ENCODE measurements at regions not wholly inside any gene's neighbourhood (a gene's known extent, or its start where the extent isn't known, plus 50 kb on each side); places are given as distances from the start of the nearest gene placed in this dataset.
"Not testable (repeated sequence)": the region's sequence is repeated elsewhere in the genome, so short reads cannot be mapped to it uniquely, and the experiment has no call there.

GRCh38 chrX:136975684-136976470 is 57.9 kb downstream of the GPR101 start:
- DNase-seq, result no peak

- DNase-seq, result no peak
Measured at GRCh38 chrX:136967966-136968365, 65.8 kb downstream of the GPR101 start.

DNA sequence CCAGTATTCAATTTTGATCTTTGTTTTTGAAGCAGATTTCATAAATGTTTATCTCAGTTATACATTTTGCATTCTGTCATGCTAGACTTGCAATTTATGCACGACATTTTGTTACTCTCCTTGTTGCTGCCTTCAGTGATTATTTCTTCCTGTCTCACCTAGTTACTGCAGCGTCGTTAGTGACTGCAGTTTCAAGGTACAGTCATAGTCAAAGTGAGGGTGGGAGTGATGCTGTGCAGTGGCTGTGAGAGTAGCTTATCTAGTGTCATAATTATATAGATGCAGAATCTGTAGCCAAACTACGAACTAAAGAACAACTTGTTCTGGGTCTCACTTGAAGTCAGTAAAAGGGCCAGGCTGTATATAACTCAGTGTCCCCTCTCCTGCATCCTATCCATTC is 69.8 kb downstream of the GPR101 start:
- no peak for DNase-seq

- DNase-seq, result no peak
Measured at GRCh38 chrX:136961594-136962135, 72.1 kb downstream of the GPR101 start.

GRCh38 chrX:136954930-136955329 is 74.4 kb upstream of the RBMX start:
- DNase-seq, result peak; percentile 61

GRCh38 chrX:136953867-136954787 is 73.6 kb upstream of the RBMX start:
- peak; percentile 87 for DNase-seq

GRCh38 chrX:136950211-136950610 is 69.7 kb upstream of the RBMX start:
- DNase-seq, result no peak

GRCh38 chrX:136941396-136942337 is 61.1 kb upstream of the RBMX start:
- DNase-seq, result no peak

DNA sequence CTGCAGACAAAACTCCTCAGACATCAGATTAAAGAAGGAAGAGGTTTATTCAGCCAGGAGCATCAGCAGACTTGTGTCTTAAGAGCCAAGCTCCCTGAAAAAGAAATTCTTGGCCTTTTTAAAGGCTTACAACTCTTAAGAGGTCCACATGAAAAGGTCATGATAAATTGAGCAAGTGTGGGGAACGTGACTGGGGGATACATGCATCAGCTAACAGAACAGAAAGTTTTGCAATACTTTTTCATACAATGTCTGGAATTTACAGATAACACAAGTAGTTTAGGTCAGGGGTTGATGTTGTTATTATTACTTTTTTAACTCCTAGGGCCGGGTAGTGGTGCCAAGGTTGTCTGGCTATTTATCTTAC is 55.6 kb upstream of the RBMX start:
- no peak for DNase-seq

GRCh38 chrX:136935533-136936182 is 55.1 kb upstream of the RBMX start:
- DNase-seq, result not testable (repeated sequence)

DNA sequence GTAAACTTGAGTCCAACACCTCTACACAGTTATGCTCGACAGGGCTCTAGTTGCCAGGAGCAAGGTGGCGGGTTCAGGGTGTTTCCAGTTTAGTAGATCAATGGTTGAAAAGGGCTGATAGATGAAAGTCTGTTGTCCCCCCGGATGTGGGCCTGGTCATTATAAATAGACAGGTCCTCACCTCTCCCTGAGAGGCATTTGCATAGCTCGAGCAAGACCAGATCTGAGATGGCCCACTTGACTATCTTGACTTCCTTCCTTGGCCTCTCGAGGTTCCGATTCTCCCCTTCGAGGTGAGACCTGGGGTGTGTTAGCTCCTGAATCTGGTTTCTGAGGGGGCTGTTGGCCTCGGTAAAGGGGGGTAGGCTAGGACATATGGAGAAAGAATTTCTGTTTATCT is 54.1 kb upstream of the RBMX start:
- DNase-seq, result not testable (repeated sequence)

DNA sequence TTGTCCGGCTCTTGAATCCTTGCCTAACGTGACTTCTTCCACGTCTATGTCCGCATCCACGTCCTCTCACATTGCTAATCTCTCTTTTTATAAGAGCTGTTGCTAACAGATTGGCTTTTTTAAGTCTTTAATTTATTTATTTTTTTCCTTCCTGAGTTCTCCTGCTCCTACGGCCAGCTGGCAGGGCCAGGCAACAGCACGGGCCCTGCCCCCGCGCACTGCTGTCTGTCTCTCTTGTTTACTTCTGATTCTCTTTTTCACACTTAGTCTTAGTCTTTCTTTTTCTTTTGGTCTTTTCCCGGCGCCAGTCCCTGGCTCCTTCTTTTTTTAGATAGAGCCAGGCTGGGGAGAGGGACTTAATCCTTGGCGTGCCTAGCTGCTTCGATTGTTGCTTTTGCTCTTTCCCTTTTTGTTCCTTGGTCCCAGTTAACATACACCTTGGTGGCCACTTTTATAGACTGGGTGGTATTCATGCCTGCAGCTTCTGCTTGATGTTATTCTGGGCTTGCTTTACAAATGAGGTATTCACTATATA is 53.2 kb upstream of the RBMX start:
- no peak for DNase-seq

GRCh38 chrX:136931661-136932060 is 51.1 kb upstream of the RBMX start:
- no peak for DNase-seq
